Stimulated activated CD8-positive, alpha-beta memory T cell treated with anti-CD3 and anti-CD28 coated beads, Interleukin-12 subunit alpha, Interleukin-12 subunit beta, amount 100 ng/mL, for 1 hour (primary cell): ENCODE measurements at regions not wholly inside any gene's neighbourhood (a gene's known extent, or its start where the extent isn't known, plus 50 kb on each side); places are given as distances from the start of the nearest gene placed in this dataset.
"Not testable (repeated sequence)": the region's sequence is repeated elsewhere in the genome, so short reads cannot be mapped to it uniquely, and the experiment has no call there.

Source experiments
- DNase-seq: peaks from one replicate; pipeline ENCODE4 v3.0.0-alpha.2; 2020; ENCODE audit warnings: low read depth

DNA sequence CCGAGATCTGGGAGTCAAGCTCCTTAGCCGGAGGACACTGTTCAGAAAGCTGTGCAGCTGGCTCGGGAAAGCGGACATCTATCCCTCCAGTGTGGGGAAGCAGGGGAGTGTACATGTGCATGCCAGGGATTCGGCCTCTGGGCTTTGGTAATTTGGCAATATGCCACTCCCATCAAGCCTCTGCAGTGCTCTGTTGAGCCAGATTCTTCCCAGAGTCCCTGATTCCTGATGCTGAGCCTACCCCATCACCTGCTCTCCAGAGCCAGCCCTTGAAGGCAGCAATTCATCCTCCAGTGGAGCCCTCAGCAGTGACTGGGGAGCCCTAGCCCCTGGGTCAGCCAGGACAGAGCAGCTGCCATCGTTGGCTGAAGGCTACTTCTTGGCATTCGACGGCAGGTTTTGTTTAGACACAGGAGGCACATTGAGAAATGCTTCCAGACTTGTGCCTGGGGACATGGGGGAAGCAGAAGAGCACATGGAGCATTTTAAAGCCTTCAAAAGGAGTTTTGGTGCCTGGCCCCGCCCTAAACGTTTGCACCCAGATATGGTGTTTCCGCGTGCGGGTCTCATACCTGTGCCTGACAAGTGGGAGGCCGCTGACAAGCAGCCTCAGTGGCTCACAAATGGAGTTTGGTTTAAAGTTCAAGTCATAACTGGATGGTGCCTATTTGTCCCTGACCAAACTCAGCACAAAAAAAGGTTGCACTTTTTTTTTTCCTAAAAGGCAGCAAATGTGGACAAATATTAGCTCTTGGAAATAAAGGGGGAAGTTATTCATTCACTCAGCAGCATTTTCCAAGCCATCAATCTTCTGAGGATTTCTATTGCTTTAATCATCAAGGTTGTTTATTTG, 272.8 kb downstream of the CYRIA start:
- DNase-seq, result no peak

DNA sequence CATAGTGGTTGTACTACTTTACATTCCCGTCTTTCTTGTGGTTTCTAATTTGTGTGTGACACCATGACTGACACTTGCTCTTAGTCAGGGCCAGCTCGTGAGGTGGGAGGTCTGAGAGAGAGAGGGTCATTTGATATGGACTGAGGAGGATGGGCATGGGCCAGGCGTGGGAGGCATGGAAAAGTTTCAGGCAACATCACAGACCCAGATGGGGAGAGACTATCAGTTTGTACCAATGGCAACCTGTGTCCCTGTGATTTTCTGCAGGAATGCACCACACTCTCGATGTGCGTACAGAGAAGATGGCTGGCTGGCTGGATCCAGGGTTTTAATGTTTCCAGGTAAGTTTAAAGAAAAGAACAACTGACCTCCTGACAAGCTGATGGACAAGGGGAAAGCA, 273.6 kb downstream of the CYRIA start:
- no peak for DNase-seq

DNA sequence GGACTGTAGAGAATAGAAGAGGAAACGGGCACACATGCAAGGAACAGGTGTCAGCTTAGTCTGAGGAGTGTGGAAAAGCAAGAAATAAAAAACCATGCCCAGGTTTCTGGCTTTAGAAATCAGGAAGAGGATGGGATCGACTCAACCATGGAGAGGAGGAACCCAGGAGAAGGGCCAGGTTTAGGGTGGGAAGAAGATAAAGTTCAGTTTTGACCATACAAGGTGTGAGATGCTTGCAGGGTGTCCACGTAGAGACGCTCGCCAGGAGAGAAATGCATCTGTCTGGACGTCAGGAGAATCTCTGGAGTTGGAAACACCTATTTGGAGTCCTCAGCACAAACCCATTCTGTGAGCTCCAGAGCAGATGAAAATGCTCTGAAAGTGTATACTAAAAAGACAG, 275.1 kb downstream of the CYRIA start:
- no peak for DNase-seq

GRCh38 chr2:16389611-16390010, 276.0 kb downstream of the CYRIA start:
- DNase-seq, result no peak

- DNase-seq, result not testable (repeated sequence)
Observed at GRCh38 chr2:16388199-16388830, 277.3 kb downstream of the CYRIA start.

GRCh38 chr2:16387461-16387984, 278.1 kb downstream of the CYRIA start:
- no peak for DNase-seq

- DNase-seq, result no peak
Observed at GRCh38 chr2:16386431-16386830, 279.2 kb downstream of the CYRIA start.

DNA sequence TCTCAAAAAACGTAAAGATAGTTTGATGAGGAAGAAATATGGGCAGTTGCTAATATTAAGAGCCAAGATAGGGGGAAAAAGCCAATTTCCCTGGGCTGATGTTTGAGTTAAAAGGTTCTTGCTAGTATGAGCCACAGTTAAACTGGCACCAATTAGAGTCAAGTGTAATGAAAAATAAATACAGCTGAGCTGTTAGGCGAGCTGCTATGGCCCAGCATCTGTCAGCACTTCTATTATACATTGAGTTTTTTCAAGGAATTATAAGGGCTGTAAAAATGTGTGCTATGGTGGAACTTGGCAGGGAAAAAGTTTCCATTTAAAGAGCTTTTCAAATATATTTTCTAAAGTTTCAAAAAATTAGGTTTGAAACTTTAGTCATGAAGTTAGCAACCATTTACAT, 279.6 kb downstream of the CYRIA start:
- no peak for DNase-seq

DNA sequence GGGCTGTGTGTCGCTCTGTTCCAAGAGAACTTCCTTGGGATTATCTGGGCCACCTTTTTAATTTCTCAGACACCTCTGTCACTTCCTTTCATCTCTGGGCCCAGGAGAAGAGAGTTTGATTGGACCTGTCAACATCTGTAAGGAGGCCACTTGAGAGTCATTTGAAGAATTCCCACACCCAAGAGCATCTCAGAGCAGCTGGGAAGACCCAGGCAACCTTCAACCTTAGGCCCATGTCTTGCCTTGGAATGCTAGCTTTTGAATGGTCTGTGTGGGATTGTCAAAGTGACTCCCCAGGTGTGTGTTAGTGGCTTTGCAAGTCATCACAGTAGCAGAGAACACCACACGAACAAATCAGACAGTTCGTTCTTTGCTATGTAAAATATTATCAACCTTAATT, 280.3 kb downstream of the CYRIA start:
- no peak for DNase-seq

GRCh38 chr2:16383411-16383810, 282.2 kb downstream of the CYRIA start:
- no peak for DNase-seq

DNA sequence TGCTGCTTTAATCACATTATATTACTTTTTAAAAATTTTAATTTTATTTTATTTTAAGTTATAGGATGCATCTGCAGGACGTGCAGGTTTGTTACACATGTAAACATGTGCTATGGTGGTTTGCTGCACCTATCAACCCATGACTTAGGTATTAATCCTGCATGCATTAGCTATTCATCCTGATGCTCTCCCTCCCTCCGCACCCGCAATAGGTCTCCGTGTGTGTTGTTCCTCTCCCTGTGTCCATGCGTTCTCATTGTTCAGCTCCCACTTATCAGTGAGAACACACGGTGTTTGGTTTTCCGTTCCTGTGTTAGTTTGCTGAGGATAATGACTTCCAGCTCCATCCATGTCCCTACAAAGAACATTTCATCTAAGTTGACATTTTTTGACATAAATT, 283.2 kb downstream of the CYRIA start:
- DNase-seq, result no peak

DNA sequence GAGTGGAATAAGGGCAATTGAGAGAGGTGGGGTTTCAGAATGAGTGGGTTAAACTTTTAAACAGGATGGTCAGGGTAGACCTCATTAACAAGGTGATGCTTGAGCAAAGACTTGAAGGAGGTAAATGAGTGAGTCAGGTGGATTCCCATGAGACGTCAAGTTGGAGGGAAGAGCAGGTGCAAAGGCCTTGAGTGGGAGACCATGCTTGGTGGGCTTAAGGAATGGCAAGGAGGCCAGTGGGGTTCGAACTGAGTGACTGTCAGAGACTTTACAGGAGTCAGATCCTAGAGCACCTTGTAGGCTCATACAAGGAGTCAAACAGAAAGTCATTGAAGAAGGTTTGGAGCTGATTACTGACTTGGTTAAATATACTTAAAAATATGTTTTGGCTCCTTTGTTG, 284.1 kb downstream of the CYRIA start:
- DNase-seq, result no peak

GRCh38 chr2:16379901-16380300, 285.7 kb downstream of the CYRIA start:
- not testable (repeated sequence) for DNase-seq

DNA sequence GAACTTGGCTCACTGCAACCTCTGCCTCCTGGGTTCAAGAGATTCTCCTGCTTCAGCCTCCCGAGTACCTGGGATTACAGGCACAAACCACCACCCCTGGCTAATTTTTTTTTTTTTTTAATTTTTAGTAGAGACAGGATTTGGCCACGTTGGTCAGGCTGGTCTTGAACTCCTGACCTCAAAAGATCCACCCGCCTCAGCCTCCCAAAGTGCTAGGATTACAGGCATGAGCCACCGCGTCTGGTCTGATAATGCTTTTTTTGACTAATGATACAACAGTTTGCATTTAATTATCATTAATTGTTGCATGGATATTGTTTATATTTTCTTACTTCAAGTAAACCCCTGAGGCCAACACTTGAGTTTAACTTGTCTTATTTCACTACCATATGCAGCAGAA, 286.6 kb downstream of the CYRIA start:
- DNase-seq, result not testable (repeated sequence)

- DNase-seq, result no peak
Observed at GRCh38 chr2:16378031-16378430, 287.6 kb downstream of the CYRIA start.

- no peak for DNase-seq
Observed at GRCh38 chr2:16375981-16376380, 289.7 kb downstream of the CYRIA start.

DNA sequence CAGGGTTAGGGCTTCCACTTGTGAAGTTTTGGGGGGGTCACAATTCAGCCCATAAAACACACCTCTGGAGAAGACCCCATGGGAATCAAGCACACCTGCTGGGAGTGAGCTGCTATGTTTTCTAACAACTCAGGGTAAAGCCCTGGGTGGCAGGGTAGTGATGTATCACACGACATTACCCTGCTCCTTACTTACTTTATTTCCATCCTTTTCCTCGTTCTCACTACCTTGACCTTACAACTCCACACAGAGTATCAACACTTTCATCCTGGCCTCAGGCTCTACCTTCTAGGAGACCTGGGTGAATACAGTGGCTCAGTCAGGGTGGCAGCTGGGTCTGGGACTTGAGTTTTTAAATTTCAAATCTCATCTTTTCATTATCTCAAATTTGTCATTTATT, 290.3 kb downstream of the CYRIA start:
- DNase-seq, result no peak

DNA sequence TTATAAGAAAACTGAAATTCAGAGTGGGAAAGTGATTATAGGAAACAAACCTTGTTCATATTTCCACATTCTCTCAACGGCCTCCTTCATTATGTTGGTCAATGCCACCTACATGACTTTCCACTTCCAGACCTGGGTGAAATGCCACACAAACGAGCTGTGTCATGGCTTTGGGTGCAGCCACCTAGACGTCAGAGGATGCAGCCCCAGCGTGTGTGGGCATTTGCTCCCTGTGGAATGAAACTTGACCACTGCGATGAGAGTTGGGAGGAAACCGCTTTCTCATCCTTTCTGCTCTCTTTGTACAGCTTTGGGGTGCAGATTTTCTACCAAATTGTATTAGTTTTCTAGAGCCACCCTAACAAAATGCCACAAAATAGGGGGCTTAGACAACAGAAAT, 291.0 kb downstream of the CYRIA start:
- DNase-seq, result no peak

GRCh38 chr2:16373341-16373740, 292.3 kb downstream of the CYRIA start:
- no peak for DNase-seq

GRCh38 chr2:16371751-16372150, 293.9 kb downstream of the CYRIA start:
- no peak for DNase-seq

GRCh38 chr2:16368951-16369350, 296.7 kb downstream of the CYRIA start:
- DNase-seq, result no peak

GRCh38 chr2:16368328-16368727, 297.3 kb downstream of the CYRIA start:
- DNase-seq, result no peak

DNA sequence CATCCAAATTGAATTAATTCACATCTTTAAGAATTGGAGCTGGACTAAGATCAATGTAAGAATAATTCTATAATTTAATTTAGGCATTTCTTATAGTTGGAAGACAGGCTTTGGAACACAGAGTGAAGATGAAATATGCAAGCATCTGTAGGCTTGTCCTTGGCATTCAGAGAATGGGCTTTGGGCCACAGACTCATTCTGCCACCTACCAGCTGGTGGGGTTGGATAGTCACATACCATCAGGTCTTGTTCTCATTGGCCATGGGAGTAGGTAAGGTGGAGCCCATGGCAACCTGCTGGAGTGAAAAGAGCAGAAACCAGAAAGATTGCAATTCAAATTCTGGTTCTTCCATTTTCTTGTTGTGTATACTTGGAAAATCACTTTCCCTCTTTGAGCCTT, 300.3 kb downstream of the CYRIA start:
- no peak for DNase-seq

DNA sequence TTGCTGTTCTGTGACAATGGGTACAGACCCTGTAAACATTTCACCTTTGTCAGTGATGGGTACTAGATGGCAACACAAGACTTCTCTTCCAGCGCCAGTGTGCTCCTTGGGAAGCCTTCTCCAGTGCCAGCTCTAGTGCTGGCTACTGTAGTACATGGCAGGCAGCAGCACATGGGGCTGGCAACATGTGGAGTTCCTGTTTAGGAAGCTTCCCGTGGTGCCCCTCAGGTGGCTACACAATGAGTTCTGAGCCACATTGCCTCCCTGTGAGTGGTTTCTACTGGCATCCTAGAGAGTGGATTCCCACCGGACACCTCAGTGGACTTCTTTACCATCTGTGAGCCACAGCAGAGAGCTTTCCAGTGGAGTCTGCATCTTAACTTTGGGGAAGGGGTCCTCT, 302.1 kb downstream of the CYRIA start:
- DNase-seq, result no peak
